ENCODE measurements at regions not wholly inside any gene's neighbourhood (a gene's known extent, or its start where the extent isn't known, plus 50 kb on each side); places are given as distances from the start of the nearest gene placed in this dataset.

GRCh38 chr5:77550406-77550805, 58.3 kb upstream of the WDR41 start (continued):
- TF ChIP-seq PBX3 (IDR thresholded peaks at IDR 0.05) (no peak), HDAC2 (IDR thresholded peaks at IDR 0.05) (no peak), SMC3 (IDR thresholded peaks at IDR 0.05) (no peak), FOSL2 (IDR thresholded peaks at IDR 0.05) (no peak), FOSL2 (CRISPR knock-in tag; IDR thresholded peaks at IDR 0.05) (no peak), HOXB5 (CRISPR knock-in tag; IDR thresholded peaks at IDR 0.05) (no peak), SREBF2 (IDR thresholded peaks at IDR 0.05) (no peak), FOXS1 (CRISPR knock-in tag; IDR thresholded peaks at IDR 0.05) (no peak), ESRRA (IDR thresholded peaks at IDR 0.05; ENCODE audit: borderline replicate concordance, low read length) (no peak), MYC (IDR thresholded peaks at IDR 0.05; ENCODE audit: borderline replicate concordance, low read length) (no peak), HES2 (IDR thresholded peaks at IDR 0.05) (no peak)

- 78% methylated on average over 12 of the region's 12 CpGs for WGBS (ENCODE audit: missing lambda C conversion rate)
- no peak for DNase-seq (ENCODE audit: low read depth in 1 of 2, low spot score in 1 of 2)
- H3K4me2 ChIP-seq: no peak overlapping the region
- peaks cover 10% of the 10 kb centered on the region; the same call in 1 of the 3 replicates for H3K9me3 ChIP-seq
- no peak for FAIRE-seq
- no peak for ATAC-seq
- CTCF ChIA-PET: no interaction called here
- H3K4me3 ChIP-seq: no peak overlapping the region
- no peak for TF ChIP-seq JUNB (IDR thresholded peaks at IDR 0.05)
- no peak for TF ChIP-seq KDM5A (IDR thresholded peaks at IDR 0.05)
- TF ChIP-seq RAD21 (conservative IDR thresholded peaks at IDR 0.05 in 1 of 2, IDR thresholded peaks at IDR 0.05 in 1 of 2): no peak
- no peak for TF ChIP-seq JUN (IDR thresholded peaks at IDR 0.05)
- TF ChIP-seq E2F6 (IDR thresholded peaks at IDR 0.05; ENCODE audit: borderline replicate concordance, low read depth): no peak
- no peak for TF ChIP-seq RARB (CRISPR knock-in tag; IDR thresholded peaks at IDR 0.05)
- TF ChIP-seq MAFK (IDR thresholded peaks at IDR 0.05; ENCODE audit: partially characterized antibody): no peak
- no peak for TF ChIP-seq NPAS2 (CRISPR knock-in tag; IDR thresholded peaks at IDR 0.05; ENCODE audit: borderline replicate concordance)
- no peak for TF ChIP-seq CHD4 (IDR thresholded peaks at IDR 0.05; ENCODE audit: borderline replicate concordance)
- H3K27ac ChIP-seq: no peak overlapping the region
- POLR2A ChIA-PET: no interaction called here
- H3K4me1 ChIP-seq: no peaks in the 10 kb centered on the region
Measured at GRCh38 chr5:77545285-77545684, 53.2 kb upstream of the WDR41 start.

All from A549 (cell line).